WERI-Rb-1 (cell line): ENCODE measurements at regions not wholly inside any gene's neighbourhood (a gene's known extent, or its start where the extent isn't known, plus 50 kb on each side); places are given as distances from the start of the nearest gene placed in this dataset.

Experiments
- DNase-seq: peaks from one replicate; pipeline ENCODE4 v3.0.0-alpha.2; 2020
- H3K27ac ChIP-seq: fragments of 250-450 bp; sonication (Bioruptor Pico); 2 replicates; pipeline ENCODE4 v1.5.1; 2020; ENCODE audit warnings: mild to moderate bottlenecking, moderate library complexity
- H3K27me3 ChIP-seq: fragments of 250-450 bp; sonication (Bioruptor Pico); 2 replicates; pipeline ENCODE4 v1.5.1; 2021; ENCODE audit warnings: mild to moderate bottlenecking, low read depth, moderate library complexity; ENCODE audit not compliant: insufficient read depth, severe bottlenecking
- H3K36me3 ChIP-seq: fragments of 250-450 bp; sonication (Bioruptor Pico); 2 replicates; pipeline ENCODE4 v1.5.1; 2020; ENCODE audit warnings: mild to moderate bottlenecking, moderate library complexity
- H3K4me3 ChIP-seq: 2 replicates; pipeline ENCODE4 v1.5.1; 2011; ENCODE audit warnings: low read depth, mild to moderate bottlenecking, control low read depth, low read length
- H3K9me3 ChIP-seq: fragments of 250-450 bp; sonication (Bioruptor Pico); 2 replicates; pipeline ENCODE4 v1.5.1; 2021; ENCODE audit warnings: mild to moderate bottlenecking, moderate library complexity; ENCODE audit not compliant: severe bottlenecking
- TF ChIP-seq, protein P1 (sequence below): IDR thresholded peaks from 2 replicates; pipeline ENCODE4 v1.5.1; 2011; ENCODE audit warnings: low read depth, mild to moderate bottlenecking, control low read depth, inconsistent platforms, low read length

DNA sequence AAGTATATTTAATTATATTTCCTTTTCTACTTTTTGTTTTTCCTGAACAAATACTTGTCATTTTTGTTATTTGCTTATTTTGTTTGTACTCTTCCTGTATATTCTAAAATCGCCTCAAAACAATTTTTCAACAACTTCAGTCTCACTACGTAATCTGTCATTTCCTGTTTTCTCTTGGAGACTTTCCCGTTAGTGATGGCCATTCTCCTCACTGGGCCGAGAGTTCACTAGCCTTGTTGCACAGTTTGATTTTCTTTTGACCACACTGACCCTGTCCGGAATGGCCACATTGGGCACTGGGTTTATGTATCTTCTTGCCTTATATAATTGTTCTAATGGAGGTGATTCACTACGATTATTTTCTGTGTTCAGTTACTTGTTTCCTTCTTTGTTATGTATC lies 726.1 kb downstream of the FAM181B start:
- H3K4me3 ChIP-seq: no peak overlapping the region
- no peaks in the 10 kb centered on the region for H3K9me3 ChIP-seq
- H3K27me3 ChIP-seq: no peaks in the 10 kb centered on the region
- no peak for DNase-seq
- no peak overlapping the region for H3K27ac ChIP-seq
- TF ChIP-seq, protein P1, sequence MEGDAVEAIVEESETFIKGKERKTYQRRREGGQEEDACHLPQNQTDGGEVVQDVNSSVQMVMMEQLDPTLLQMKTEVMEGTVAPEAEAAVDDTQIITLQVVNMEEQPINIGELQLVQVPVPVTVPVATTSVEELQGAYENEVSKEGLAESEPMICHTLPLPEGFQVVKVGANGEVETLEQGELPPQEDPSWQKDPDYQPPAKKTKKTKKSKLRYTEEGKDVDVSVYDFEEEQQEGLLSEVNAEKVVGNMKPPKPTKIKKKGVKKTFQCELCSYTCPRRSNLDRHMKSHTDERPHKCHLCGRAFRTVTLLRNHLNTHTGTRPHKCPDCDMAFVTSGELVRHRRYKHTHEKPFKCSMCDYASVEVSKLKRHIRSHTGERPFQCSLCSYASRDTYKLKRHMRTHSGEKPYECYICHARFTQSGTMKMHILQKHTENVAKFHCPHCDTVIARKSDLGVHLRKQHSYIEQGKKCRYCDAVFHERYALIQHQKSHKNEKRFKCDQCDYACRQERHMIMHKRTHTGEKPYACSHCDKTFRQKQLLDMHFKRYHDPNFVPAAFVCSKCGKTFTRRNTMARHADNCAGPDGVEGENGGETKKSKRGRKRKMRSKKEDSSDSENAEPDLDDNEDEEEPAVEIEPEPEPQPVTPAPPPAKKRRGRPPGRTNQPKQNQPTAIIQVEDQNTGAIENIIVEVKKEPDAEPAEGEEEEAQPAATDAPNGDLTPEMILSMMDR: no peak
- H3K36me3 ChIP-seq: no peaks in the 10 kb centered on the region

DNA sequence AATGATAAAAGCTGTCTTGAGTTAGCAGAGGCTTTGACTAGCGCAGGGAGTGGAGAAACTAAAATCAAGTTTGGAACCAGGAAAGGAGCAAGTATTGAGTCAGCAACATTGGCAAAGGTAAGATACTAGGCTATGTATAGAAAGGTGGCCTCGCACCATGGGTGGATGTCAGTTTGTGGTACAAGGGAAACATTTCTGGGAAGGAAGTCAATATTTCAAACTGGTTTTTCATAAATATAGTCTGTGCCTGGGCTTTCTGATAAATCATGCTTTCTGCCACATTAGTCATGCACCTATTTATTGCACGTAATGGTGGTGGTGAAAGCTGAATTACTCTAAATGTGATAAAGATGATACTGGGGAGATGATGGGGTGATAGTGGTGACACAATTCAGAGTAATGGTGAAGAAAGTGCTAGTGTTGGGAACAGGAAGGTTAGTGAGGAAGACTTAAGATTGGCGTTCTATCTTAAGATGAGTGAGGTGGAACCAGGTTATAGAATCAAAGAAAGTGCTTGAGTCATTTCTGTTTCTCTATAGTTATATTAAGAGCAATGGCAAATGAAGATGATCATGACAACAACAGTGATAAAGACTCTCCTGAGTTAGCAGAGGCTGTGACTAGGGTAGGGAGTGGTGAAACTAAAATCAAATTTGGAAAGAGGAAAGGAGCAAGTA lies 729.0 kb downstream of the FAM181B start:
- H3K36me3 ChIP-seq: no peaks in the 10 kb centered on the region
- no peaks in the 10 kb centered on the region for H3K27me3 ChIP-seq
- no peak overlapping the region for H3K4me3 ChIP-seq
- no peak overlapping the region for H3K27ac ChIP-seq
- TF ChIP-seq, protein P1: no peak
- H3K9me3 ChIP-seq: no peaks in the 10 kb centered on the region
- DNase-seq: no peak

DNA sequence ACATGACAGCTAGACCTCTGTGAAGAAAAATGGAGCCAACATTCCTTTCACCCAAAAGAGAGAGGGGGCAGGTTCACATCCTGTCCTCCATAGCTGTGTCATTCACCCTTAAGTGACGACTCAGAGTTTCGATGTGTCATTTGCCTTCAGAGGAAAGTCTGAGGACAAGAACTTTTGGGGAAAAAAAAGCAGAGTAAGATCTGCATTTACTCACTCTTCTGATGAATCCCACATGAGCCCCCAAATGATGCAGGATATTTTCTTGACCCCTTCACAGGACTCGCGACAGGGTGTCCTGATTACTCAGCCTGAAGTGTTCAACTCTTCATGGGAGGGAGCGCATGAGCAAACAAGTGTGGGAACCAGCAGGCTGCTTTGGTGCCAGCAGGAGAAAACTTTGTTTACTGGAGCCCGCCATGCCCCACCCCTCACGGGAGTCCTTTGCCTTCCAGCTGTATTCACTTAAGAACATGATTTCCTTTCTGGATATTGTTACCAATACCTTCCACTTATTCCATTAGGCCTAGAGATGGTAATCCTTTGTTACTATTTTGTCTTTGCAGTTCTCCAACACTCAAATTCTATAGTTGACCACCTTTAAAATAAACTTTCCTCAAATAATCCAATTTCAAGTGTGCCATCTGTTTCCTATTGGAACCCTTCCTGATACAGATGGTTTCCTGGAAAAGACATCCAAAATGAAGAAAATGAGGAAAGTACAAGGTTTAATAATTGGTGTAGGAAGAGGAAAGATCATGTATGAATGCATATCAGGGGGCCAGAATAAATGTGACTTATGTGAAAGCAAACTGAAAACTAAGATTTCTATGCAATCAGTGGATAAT lies 729.8 kb downstream of the FAM181B start:
- DNase-seq: no peak
- Histone ChIP-seq H3K27ac (no peak overlapping the region), H3K9me3 (no peaks in the 10 kb centered on the region), H3K36me3 (no peaks in the 10 kb centered on the region), H3K4me3 (no peak overlapping the region), H3K27me3 (no peaks in the 10 kb centered on the region)
- TF ChIP-seq, protein P1: no peak

- TF ChIP-seq, protein P1: no peak
- H3K36me3 ChIP-seq: no peaks in the 10 kb centered on the region
These were observed 730.6 kb downstream of the FAM181B start for GRCh38 chr11:82003024-82003423.

DNA sequence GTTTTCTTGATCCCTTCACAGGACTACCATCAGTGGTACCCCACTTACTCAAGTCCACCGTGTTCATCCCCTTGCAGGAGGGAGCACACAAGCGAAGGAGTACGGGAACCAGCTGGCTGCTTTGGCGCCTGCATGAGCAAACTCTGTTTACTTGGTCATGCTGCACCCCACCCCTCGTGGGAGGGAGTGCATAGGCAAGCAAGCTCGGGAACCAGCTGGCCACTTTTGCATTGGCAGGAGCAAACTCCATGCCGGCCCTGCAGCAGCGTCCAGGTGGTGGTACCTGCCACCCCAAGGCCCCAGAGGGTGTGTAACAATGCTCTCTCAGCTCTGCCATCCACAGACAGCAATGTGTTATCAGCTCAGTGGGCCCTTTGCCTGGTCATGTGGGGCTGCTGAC lies 737.8 kb downstream of the FAM181B start:
- Histone ChIP-seq H3K27ac (no peak overlapping the region), H3K27me3 (no peaks in the 10 kb centered on the region), H3K4me3 (no peak overlapping the region), H3K9me3 (no peaks in the 10 kb centered on the region), H3K36me3 (no peaks in the 10 kb centered on the region)
- TF ChIP-seq, protein P1: no peak
- DNase-seq: no peak

More at GRCh38 chr11:82003024-82003423, 730.6 kb downstream of the FAM181B start:
- H3K9me3 ChIP-seq: no peaks in the 10 kb centered on the region
- H3K27ac ChIP-seq: no peak overlapping the region
- H3K27me3 ChIP-seq: no peaks in the 10 kb centered on the region
- no peak for DNase-seq
- no peak overlapping the region for H3K4me3 ChIP-seq
